ENCODE measurements at regions not wholly inside any gene's neighbourhood (a gene's known extent, or its start where the extent isn't known, plus 50 kb on each side); places are given as distances from the start of the nearest gene placed in this dataset.

- TF ChIP-seq TCF12 (IDR thresholded peaks at IDR 0.05) (no peak), CTCF (IDR thresholded peaks at IDR 0.05) (no peak), USF2 (IDR thresholded peaks at IDR 0.05; ENCODE audit: borderline replicate concordance, low read depth, low read length) (no peak), REST (IDR thresholded peaks at IDR 0.05; ENCODE audit: low read depth, low read length) (no peak), FOXM1 (IDR thresholded peaks at IDR 0.05; ENCODE audit: low read depth) (no peak), EP300 (IDR thresholded peaks at IDR 0.05; ENCODE audit: borderline replicate concordance in 1 of 2, low read depth in 1 of 2, low read length in 1 of 2) (no peak), POLR2AphosphoS5 (IDR thresholded peaks at IDR 0.05; ENCODE audit: low read depth, low read length) (no peak), USF1 (IDR thresholded peaks at IDR 0.05; ENCODE audit: borderline replicate concordance, low read depth) (no peak), GABPA (IDR thresholded peaks at IDR 0.05; ENCODE audit: low read depth) (no peak), TAF1 (IDR thresholded peaks at IDR 0.05; ENCODE audit: borderline replicate concordance, low read depth, low read length) (no peak), RXRA (IDR thresholded peaks at IDR 0.05; ENCODE audit: borderline replicate concordance, low read depth) (no peak), RCOR1 (IDR thresholded peaks at IDR 0.05; ENCODE audit: low read length) (no peak)
These were observed 145.5 kb downstream of the LRATD1 start for GRCh38 chr2:14778015-14778414.

Data from SK-N-SH (cell line).